Naive thymus-derived CD4-positive, alpha-beta T cell (primary cell): ENCODE measurements at regions not wholly inside any gene's neighbourhood (a gene's known extent, or its start where the extent isn't known, plus 50 kb on each side); places are given as distances from the start of the nearest gene placed in this dataset.
"Not testable (repeated sequence)": the region's sequence is repeated elsewhere in the genome, so short reads cannot be mapped to it uniquely, and the experiment has no call there.

Experiments used
- ATAC-seq: fragments of 150-1000 bp; cut with Tn5 transposase; 2 replicates; pipeline ENCODE4 v1.10.0; 2021; ENCODE audit warnings: mild to moderate bottlenecking, moderate library complexity
- CTCF ChIA-PET: fragments of 350-600 bp; sonication (Branson Sonifier 250); formaldehyde crosslinking; loops from one replicate; lab custom pipeline; 2021; ENCODE audit warnings: antibody characterized with exemption; lab: Charles Lee
- POLR2A ChIA-PET: fragments of 350-600 bp; sonication (Branson Sonifier 250); formaldehyde crosslinking; loops from one replicate; lab custom pipeline; 2021; ENCODE audit warnings: antibody characterized with exemption, inconsistent platforms; lab: Charles Lee
- DNase-seq, 9 donors: peaks; one replicate each; pipeline versions ENCODE4 v3.0.0 to v3.0.0-alpha.2; 2020 to 2022; ENCODE audit warnings: mixed read lengths in 1 of 9
- H3K27ac ChIP-seq: one replicate; pipeline ENCODE4 v1.7.0; 2013; ENCODE audit warnings: mild to moderate bottlenecking, low read depth, low read length, moderate library complexity
- H3K27me3 ChIP-seq, 2 donors: one replicate each; pipeline ENCODE4 v1.7.0; 2013; ENCODE audit warnings: low read length in 2 of 2, mild to moderate bottlenecking in 2 of 2, moderate library complexity in 2 of 2; ENCODE audit not compliant: control insufficient read depth in 2 of 2, insufficient read depth in 2 of 2
- H3K36me3 ChIP-seq, 3 experiments: 1 replicate in 2 of 3; 2 replicates in 1 of 3; pipeline ENCODE4 v1.7.0; 2013; ENCODE audit warnings: low read length in 3 of 3, mild to moderate bottlenecking in 3 of 3, moderate library complexity in 1 of 3; ENCODE audit not compliant: insufficient read depth in 3 of 3, control insufficient read depth in 2 of 3
- H3K4me1 ChIP-seq, 2 donors: one replicate each; pipeline ENCODE4 v1.7.0; 2013; ENCODE audit warnings: low read length in 2 of 2, mild to moderate bottlenecking in 2 of 2, moderate library complexity in 1 of 2; ENCODE audit not compliant: control insufficient read depth in 2 of 2, insufficient read depth in 2 of 2
- H3K4me3 ChIP-seq: 2 replicates; pipeline ENCODE4 v1.7.0; 2013; ENCODE audit warnings: mild to moderate bottlenecking, low read length
- H3K9me3 ChIP-seq, 3 experiments: 1 replicate in 2 of 3; 2 replicates in 1 of 3; pipeline ENCODE4 v1.7.0; 2013; ENCODE audit warnings: low read length in 3 of 3; ENCODE audit not compliant: control insufficient read depth in 2 of 3
- H3K27ac Mint-ChIP-seq, 9 donors: one replicate each; pipeline ENCODE4 v1.8.0; 2020 to 2022; ENCODE audit warnings: mixed read lengths in 9 of 9, mild to moderate bottlenecking in 8 of 9, moderate library complexity in 5 of 9, inconsistent platforms in 2 of 9
- H3K27me3 Mint-ChIP-seq, 5 donors: one replicate each; pipeline ENCODE4 v1.8.0; 2021 to 2022; ENCODE audit warnings: mixed read lengths in 5 of 5, mild to moderate bottlenecking in 1 of 5
- H3K36me3 Mint-ChIP-seq, 5 donors: one replicate each; pipeline ENCODE4 v1.8.0; 2020 to 2022; ENCODE audit warnings: mixed read lengths in 5 of 5, mild to moderate bottlenecking in 3 of 5, inconsistent platforms in 1 of 5
- H3K4me1 Mint-ChIP-seq, 7 donors: one replicate each; pipeline ENCODE4 v1.8.0; 2020 to 2022; ENCODE audit warnings: mixed read lengths in 7 of 7, mild to moderate bottlenecking in 3 of 7, inconsistent platforms in 1 of 7
- H3K4me3 Mint-ChIP-seq, 10 donors: one replicate each; pipeline ENCODE4 v1.8.0; 2020 to 2022; ENCODE audit warnings: mild to moderate bottlenecking in 10 of 10, mixed read lengths in 10 of 10, moderate library complexity in 6 of 10, inconsistent platforms in 2 of 10
- H3K9me3 Mint-ChIP-seq, 11 donors: one replicate each; pipeline ENCODE4 v1.8.0; 2020 to 2022; ENCODE audit warnings: mixed read lengths in 11 of 11, mild to moderate bottlenecking in 4 of 11, inconsistent platforms in 1 of 11, moderate library complexity in 1 of 11
- intact Hi-C, 2 donors: fragments of 100-400 bp; cut with micrococcal nuclease; formaldehyde crosslinking; loops; one replicate each; pipeline ENCODE4 v1.15.1; 2023

GRCh38 chr1:70581661-70582060 lies 170.6 kb downstream of the CTH start:
- no peaks in the 10 kb centered on the region for H3K27me3 Mint-ChIP-seq

GRCh38 chr1:70583522-70583921 lies 172.5 kb downstream of the CTH start:
- H3K9me3 Mint-ChIP-seq: no peaks in the 10 kb centered on the region
- POLR2A ChIA-PET: no interaction called here
- no peak overlapping the region for H3K27ac ChIP-seq
- no peaks in the 10 kb centered on the region for H3K36me3 Mint-ChIP-seq
- H3K27ac Mint-ChIP-seq: no peak overlapping the region
- no peaks in the 10 kb centered on the region for H3K36me3 ChIP-seq
- CTCF ChIA-PET: no interaction called here
- peaks cover 0 to 2% (median 0%) of the 10 kb centered on the region in 5 donors for H3K27me3 Mint-ChIP-seq
- no peak overlapping the region for H3K4me3 Mint-ChIP-seq
- ATAC-seq (no peak), DNase-seq (no peak)
- no peaks in the 10 kb centered on the region for H3K4me1 ChIP-seq
- H3K4me3 ChIP-seq: no peak overlapping the region
- intact Hi-C loops: no loop called here
- H3K4me1 Mint-ChIP-seq: no peaks in the 10 kb centered on the region
- H3K27me3 ChIP-seq: no peaks in the 10 kb centered on the region
- no peaks in the 10 kb centered on the region for H3K9me3 ChIP-seq

More at GRCh38 chr1:70581661-70582060, 170.6 kb downstream of the CTH start:
- H3K4me3 ChIP-seq: no peak overlapping the region
- H3K9me3 ChIP-seq: no peaks in the 10 kb centered on the region
- ATAC-seq (no peak), DNase-seq (no peak)
- no peaks in the 10 kb centered on the region for H3K27me3 ChIP-seq
- H3K4me1 ChIP-seq: no peaks in the 10 kb centered on the region
- H3K36me3 Mint-ChIP-seq: no peaks in the 10 kb centered on the region
- no peaks in the 10 kb centered on the region for H3K4me1 Mint-ChIP-seq
- H3K9me3 Mint-ChIP-seq: no peaks in the 10 kb centered on the region
- H3K4me3 Mint-ChIP-seq: no peak overlapping the region
- H3K27ac Mint-ChIP-seq: no peak overlapping the region
- intact Hi-C loops: no loop called here
- no peak overlapping the region for H3K27ac ChIP-seq
- ChIA-PET POLR2A (no interaction called here), CTCF (no interaction called here)
- H3K36me3 ChIP-seq: no peaks in the 10 kb centered on the region

GRCh38 chr1:70586046-70586445 lies 175.0 kb downstream of the CTH start:
- Mint-ChIP-seq H3K27me3 (peaks cover 0 to 14% (median 4%) of the 10 kb centered on the region in 5 donors), H3K27ac (no peak overlapping the region), H3K9me3 (peaks cover 0 to 4% (median 0%) of the 10 kb centered on the region in 11 donors), H3K4me1 (no peaks in the 10 kb centered on the region), H3K36me3 (no peaks in the 10 kb centered on the region), H3K4me3 (no peak overlapping the region)
- Histone ChIP-seq H3K27me3 (no peaks in the 10 kb centered on the region), H3K36me3 (no peaks in the 10 kb centered on the region), H3K27ac (no peak overlapping the region), H3K4me1 (no peaks in the 10 kb centered on the region), H3K9me3 (no peaks in the 10 kb centered on the region), H3K4me3 (no peak overlapping the region)
- no peak for DNase-seq
- CTCF ChIA-PET: no interaction called here
- POLR2A ChIA-PET: no interaction called here
- ATAC-seq: no peak
- intact Hi-C loops: no loop called here

GRCh38 chr1:70587872-70588366 lies 176.9 kb downstream of the CTH start:
- CTCF ChIA-PET: no interaction called here
- Mint-ChIP-seq H3K9me3 (peaks cover 0 to 4% (median 0%) of the 10 kb centered on the region in 11 donors), H3K27ac (no peak overlapping the region), H3K4me1 (no peaks in the 10 kb centered on the region), H3K27me3 (peaks cover 0 to 14% (median 4%) of the 10 kb centered on the region in 5 donors), H3K36me3 (no peaks in the 10 kb centered on the region), H3K4me3 (no peak overlapping the region)
- Histone ChIP-seq H3K27me3 (no peaks in the 10 kb centered on the region), H3K9me3 (no peaks in the 10 kb centered on the region), H3K27ac (no peak overlapping the region), H3K4me3 (no peak overlapping the region), H3K36me3 (no peaks in the 10 kb centered on the region), H3K4me1 (no peaks in the 10 kb centered on the region)
- ATAC-seq (no peak), DNase-seq (no peak)
- intact Hi-C loops: no loop called here
- POLR2A ChIA-PET: no interaction called here

- peaks cover 0 to 12% (median 4%) of the 10 kb centered on the region in 5 donors for H3K27me3 Mint-ChIP-seq
- POLR2A ChIA-PET, intact Hi-C loops, H3K27ac ChIP-seq, DNase-seq, CTCF ChIA-PET, ATAC-seq, H3K36me3 Mint-ChIP-seq, H3K36me3 ChIP-seq, H3K9me3 Mint-ChIP-seq, H3K27ac Mint-ChIP-seq, H3K4me1 Mint-ChIP-seq, H3K4me3 ChIP-seq, H3K4me3 Mint-ChIP-seq, H3K9me3 ChIP-seq, H3K27me3 ChIP-seq, H3K4me1 ChIP-seq: not testable (repeated sequence)
Observed at GRCh38 chr1:70593551-70593950, 182.5 kb downstream of the CTH start.

GRCh38 chr1:70608815-70609214 lies 197.7 kb downstream of the CTH start:
- no peaks in the 10 kb centered on the region for H3K4me1 ChIP-seq
- DNase-seq (no peak), ATAC-seq (no peak)
- Mint-ChIP-seq H3K9me3 (peaks cover 0 to 9% (median 2%) of the 10 kb centered on the region in 11 donors), H3K4me3 (no peak overlapping the region), H3K27ac (no peak overlapping the region), H3K4me1 (no peaks in the 10 kb centered on the region), H3K36me3 (no peaks in the 10 kb centered on the region), H3K27me3 (peaks cover 0 to 8% (median 0%) of the 10 kb centered on the region in 5 donors)
- no peaks in the 10 kb centered on the region for H3K27me3 ChIP-seq
- H3K27ac ChIP-seq: no peak overlapping the region
- ChIA-PET POLR2A (no interaction called here), CTCF (no interaction called here)
- H3K9me3 ChIP-seq: no peaks in the 10 kb centered on the region
- intact Hi-C loops: no loop called here
- no peaks in the 10 kb centered on the region for H3K36me3 ChIP-seq
- no peak overlapping the region for H3K4me3 ChIP-seq

GRCh38 chr1:70610164-70610563 lies 199.1 kb downstream of the CTH start:
- H3K27ac Mint-ChIP-seq, H3K9me3 ChIP-seq, H3K4me1 ChIP-seq, POLR2A ChIA-PET, intact Hi-C loops, H3K4me3 ChIP-seq, H3K27me3 Mint-ChIP-seq, H3K27me3 ChIP-seq, H3K4me3 Mint-ChIP-seq, H3K4me1 Mint-ChIP-seq, ATAC-seq, CTCF ChIA-PET, DNase-seq, H3K27ac ChIP-seq, H3K36me3 ChIP-seq, H3K36me3 Mint-ChIP-seq: not testable (repeated sequence)
- H3K9me3 Mint-ChIP-seq: peaks cover 0 to 15% (median 5%) of the 10 kb centered on the region in 11 donors
